GM21447 (cell line): ENCODE measurements at regions not wholly inside any gene's neighbourhood (a gene's known extent, or its start where the extent isn't known, plus 50 kb on each side); places are given as distances from the start of the nearest gene placed in this dataset.
"Not testable (repeated sequence)": the region's sequence is repeated elsewhere in the genome, so short reads cannot be mapped to it uniquely, and the experiment has no call there.

Source experiments
- ATAC-seq: cut with Tn5 transposase; IDR thresholded peaks from one replicate; pipeline ENCODE4 v1.9.1; 2021; ENCODE audit not compliant: unreplicated experiment

GRCh38 chr3:81876826-81877225, 115.4 kb upstream of the GBE1 start:
- no peak for ATAC-seq

GRCh38 chr3:81874738-81875137, 113.3 kb upstream of the GBE1 start:
- no peak for ATAC-seq

DNA sequence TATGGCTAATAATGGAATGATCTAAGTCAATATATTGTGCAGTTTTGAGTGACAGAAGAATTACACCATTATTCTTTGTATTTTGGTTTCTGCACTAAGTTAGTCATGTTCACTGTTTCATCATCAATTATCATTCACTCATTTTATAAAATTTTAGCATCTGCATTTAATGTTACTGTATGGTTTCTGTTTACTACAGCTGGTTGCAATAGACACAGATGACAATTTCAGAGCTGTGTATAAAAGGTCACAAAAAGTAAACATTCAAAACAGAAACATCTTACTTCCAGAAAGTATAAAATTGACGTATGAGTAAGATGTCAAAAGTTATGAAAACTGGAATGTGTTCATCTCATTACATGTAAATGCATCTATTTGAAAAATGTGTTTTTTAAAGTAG, 111.1 kb upstream of the GBE1 start:
- ATAC-seq: no peak

GRCh38 chr3:81871358-81872155, 110.1 kb upstream of the GBE1 start:
- ATAC-seq: no peak

DNA sequence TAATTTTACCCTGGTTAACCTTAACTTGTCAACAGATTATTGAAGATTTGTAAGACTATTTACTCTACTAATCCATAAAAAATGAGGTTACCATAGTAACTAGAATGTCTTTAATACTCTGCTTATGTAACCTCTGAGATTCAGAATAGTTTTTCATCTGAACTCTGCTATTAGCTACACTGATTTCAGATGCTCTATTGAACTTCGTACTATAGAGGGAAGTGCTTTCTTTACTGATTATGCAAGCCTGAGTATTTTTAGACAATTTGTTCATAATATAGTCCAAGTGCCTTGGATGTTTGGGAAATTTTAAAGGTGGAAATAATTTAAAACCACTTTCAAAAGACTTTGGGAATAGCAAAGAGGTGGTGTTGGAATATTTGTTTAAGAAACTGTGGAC, 107.9 kb upstream of the GBE1 start:
- ATAC-seq: no peak

DNA sequence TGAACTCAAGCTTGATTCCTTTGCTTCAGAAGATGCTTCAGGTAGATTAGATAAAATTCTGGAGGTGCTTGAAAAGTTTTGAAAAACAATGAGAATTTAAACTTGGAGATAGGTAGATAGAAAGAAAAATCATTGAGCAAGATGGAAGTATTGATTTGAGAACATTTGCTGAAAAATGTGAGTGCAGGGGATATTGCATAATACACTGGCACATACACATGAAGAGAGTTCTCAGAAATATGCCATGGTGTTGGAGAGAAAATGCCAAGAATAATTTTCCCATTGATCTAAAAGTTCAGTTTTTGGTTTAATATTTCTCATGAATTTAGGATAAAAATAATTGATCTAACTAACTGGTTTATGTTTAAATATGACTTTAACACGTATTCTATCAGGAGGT, 107.2 kb upstream of the GBE1 start:
- no peak for ATAC-seq

DNA sequence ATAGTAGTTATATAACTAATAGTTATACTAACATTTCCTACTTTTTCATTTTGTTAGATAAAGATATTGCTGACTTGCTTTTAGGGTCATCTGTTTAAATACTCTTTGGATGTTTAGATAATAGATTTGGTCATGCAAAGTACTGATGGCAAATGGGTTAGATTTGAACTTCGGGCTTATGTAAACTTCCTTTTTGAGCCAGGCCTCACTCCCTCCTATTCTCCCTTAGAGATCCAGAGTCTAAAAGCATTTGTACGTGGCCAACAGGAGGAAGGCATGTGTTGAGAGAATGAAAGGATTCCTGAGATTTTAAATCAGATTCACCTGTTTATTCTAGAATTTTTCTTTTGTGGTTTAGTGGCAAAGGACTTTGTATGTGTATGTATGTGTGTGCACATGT, 106.4 kb upstream of the GBE1 start:
- ATAC-seq: no peak

DNA sequence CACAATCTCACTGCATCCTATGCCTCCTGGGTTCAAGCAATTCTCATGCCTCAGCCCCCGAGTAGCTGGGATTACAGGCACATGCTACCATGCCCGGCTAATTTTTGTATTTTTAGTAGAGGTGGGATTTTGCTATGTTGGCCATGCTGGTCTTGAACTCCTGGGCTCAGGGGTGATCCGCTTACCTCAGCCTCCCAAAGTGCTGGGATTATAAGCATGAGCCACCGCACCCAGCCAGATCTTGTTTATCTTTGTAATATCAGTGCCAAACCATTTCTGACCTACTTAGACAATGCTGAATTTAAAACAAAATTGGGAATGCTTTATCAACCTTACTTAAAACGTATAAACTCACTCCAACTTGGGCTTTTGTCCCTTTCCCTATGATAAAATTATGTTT, 103.7 kb upstream of the GBE1 start:
- ATAC-seq: not testable (repeated sequence)

GRCh38 chr3:81864272-81864671, 102.8 kb upstream of the GBE1 start:
- no peak for ATAC-seq

DNA sequence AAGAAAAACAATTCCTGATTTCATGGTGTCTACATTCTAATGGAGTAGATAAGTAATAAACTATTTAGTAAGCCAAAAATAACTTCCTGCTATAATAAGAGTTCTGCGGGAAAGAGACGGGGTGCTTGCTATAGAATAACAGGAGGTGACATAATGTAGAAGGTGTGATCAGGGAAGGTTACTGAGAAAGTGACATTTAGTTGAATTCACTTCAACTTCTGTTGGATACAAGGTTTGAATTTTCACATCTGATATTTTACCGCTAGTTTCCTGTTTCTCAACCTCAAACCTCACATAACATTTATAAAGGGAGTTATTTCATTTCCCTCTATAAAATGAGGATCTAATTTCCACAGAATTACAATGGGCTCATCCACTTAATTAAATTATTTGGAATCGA, 102.3 kb upstream of the GBE1 start:
- no peak for ATAC-seq

DNA sequence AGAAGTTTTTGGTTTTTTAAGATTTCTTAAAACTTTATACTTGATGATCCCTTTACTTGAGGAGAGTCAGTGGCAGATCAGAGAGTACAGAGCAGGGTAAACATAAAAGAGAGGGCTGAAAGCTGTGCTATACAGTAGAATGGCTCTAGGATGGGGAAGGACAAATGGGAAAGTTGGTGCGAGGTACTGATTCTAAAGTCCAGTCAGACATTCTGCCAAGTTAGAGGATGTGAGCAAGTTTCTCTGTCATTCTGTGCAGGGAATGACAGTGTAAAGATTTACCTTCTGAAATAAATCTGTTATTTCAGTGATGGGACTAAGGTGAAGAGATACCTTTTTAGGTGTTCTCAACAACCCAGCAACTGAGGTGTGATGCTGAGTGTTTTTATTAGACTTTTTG, 100.1 kb upstream of the GBE1 start:
- no peak for ATAC-seq

GRCh38 chr3:81859524-81859923, 98.1 kb upstream of the GBE1 start:
- no peak for ATAC-seq

- ATAC-seq: no peak
Observed at GRCh38 chr3:81853431-81853830, 92.0 kb upstream of the GBE1 start.

DNA sequence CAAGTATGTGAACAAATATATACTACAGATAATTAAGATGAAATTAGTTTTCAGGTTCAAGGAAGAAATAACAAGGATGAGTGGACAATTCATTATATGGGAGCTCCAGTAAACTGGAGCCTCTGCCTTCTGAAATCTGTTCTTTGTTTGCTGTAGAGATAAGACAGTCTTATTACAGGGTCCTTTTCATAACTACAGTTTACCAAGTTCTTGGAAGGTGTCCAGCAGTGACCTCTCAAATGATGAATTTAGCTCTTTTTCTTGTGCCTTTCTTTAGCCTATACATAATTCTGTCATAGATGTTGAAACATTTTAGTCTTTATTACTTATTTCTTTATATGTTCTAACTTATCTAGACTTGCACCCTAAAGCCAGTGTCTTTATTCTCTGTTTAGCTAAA, 89.7 kb upstream of the GBE1 start:
- no peak for ATAC-seq

DNA sequence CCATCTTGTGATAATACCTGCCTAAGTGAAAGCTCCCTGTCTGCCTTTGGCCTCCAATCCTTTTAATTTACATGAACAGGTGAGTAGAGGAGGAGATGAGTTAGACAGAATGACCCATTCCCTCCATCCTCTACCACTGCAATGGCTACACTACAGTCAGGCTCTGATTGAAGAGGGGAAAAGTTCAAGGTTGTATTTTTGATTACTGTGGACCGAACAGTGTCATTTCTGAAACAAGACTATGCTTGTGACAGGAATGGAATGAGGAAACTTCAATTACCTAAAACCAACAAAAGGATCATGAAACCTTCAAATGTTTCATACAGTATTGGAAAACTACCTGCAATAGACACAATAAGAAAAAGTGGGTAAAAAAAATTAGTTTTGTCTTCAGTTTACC, 85.5 kb upstream of the GBE1 start:
- ATAC-seq: no peak

- no peak for ATAC-seq
Observed at GRCh38 chr3:81841540-81841939, 80.1 kb upstream of the GBE1 start.

GRCh38 chr3:81839504-81840094, 78.2 kb upstream of the GBE1 start:
- ATAC-seq: no peak

DNA sequence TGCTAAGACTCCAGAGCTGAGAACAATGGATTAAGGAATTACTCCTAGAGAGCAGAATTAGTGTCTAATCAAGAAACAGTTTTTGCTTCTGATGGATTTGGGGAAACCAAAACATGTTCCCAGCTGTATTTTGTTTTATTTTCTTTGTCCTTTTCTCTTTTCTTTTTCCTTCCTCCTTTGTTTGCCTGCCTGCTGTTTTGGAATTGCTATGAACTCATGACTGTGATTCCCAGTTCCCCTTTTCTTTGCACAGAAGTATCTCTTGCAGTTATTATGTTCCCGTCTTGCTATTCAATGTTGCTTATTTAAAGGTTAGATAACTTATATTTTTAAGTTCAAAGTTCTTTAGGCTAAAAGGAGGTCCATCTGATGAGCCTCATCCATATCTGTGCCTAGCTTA, 77.0 kb upstream of the GBE1 start:
- no peak for ATAC-seq

GRCh38 chr3:81837071-81837593, 75.7 kb upstream of the GBE1 start:
- ATAC-seq: no peak

DNA sequence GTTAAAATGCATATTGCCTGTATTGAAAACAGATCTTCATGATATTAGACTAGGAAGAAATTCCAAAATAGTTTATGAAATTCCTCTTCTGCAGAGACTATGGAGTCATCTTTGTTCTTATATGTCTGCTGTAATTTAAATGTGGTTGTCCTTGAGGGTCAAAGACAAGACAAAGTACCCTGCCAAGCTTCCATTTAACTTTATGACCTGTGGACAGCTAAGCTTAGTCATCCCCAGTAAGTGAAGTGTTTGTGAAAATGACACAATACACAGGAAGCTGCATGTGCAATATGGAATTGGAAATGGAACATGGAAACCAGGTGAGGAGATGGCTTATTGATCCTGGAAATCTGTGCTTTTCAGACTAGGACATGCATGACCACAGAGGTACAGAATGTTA, 68.5 kb upstream of the GBE1 start:
- no peak for ATAC-seq

- ATAC-seq: not testable (repeated sequence)
Observed at GRCh38 chr3:81829272-81829671, 67.8 kb upstream of the GBE1 start.

GRCh38 chr3:81823882-81824395, 62.5 kb upstream of the GBE1 start:
- peak; percentile 99 for ATAC-seq
